EL (cell line): ENCODE measurements at regions not wholly inside any gene's neighbourhood (a gene's known extent, or its start where the extent isn't known, plus 50 kb on each side); places are given as distances from the start of the nearest gene placed in this dataset.
"Not testable (repeated sequence)": the region's sequence is repeated elsewhere in the genome, so short reads cannot be mapped to it uniquely, and the experiment has no call there.

ENCODE experiments used
- DNase-seq: peaks from one replicate; pipeline ENCODE4 v3.0.0-alpha.2; 2016

GRCh38 chr13:73661687-73662425, 472.3 kb downstream of the KLF12 start:
- DNase-seq: no peak

GRCh38 chr13:73661066-73661465, 473.1 kb downstream of the KLF12 start:
- DNase-seq: no peak

GRCh38 chr13:73658639-73659038, 475.6 kb downstream of the KLF12 start:
- no peak for DNase-seq

- peak; percentile 14 for DNase-seq
Observed at GRCh38 chr13:73657821-73658540, 476.2 kb downstream of the KLF12 start.

GRCh38 chr13:73656863-73657262, 477.3 kb downstream of the KLF12 start:
- peak; percentile 37 for DNase-seq

GRCh38 chr13:73653688-73654087, 480.5 kb downstream of the KLF12 start:
- no peak for DNase-seq

- DNase-seq: no peak
Observed at GRCh38 chr13:73647417-73647816, 486.8 kb downstream of the KLF12 start.

- DNase-seq: not testable (repeated sequence)
Observed at GRCh38 chr13:73640476-73641179, 493.6 kb downstream of the KLF12 start.

GRCh38 chr13:73635166-73635787, 498.9 kb downstream of the KLF12 start:
- no peak for DNase-seq

- DNase-seq: no peak
Observed at GRCh38 chr13:73633817-73634460, 500.3 kb downstream of the KLF12 start.

GRCh38 chr13:73631411-73631810, 502.8 kb downstream of the KLF12 start:
- no peak for DNase-seq

- DNase-seq: no peak
Observed at GRCh38 chr13:73625562-73626339, 508.5 kb downstream of the KLF12 start.

GRCh38 chr13:73623281-73623680, 510.9 kb downstream of the KLF12 start:
- no peak for DNase-seq

GRCh38 chr13:73622381-73622780, 511.8 kb downstream of the KLF12 start:
- DNase-seq: no peak

GRCh38 chr13:73618275-73618865, 515.8 kb downstream of the KLF12 start:
- no peak for DNase-seq

GRCh38 chr13:73616861-73617260, 517.3 kb downstream of the KLF12 start:
- no peak for DNase-seq

- no peak for DNase-seq
Observed at GRCh38 chr13:73610799-73611592, 523.2 kb downstream of the KLF12 start.

GRCh38 chr13:73608711-73609485, 525.3 kb downstream of the KLF12 start:
- DNase-seq: no peak

- DNase-seq: no peak
Observed at GRCh38 chr13:73608157-73608516, 526.1 kb downstream of the KLF12 start.
